COLO668 (cell line): ENCODE measurements at regions not wholly inside any gene's neighbourhood (a gene's known extent, or its start where the extent isn't known, plus 50 kb on each side); places are given as distances from the start of the nearest gene placed in this dataset.

Source experiments
- DNase-seq: peaks from one replicate; lab custom pipeline; 2025; ENCODE audit not compliant: unreplicated experiment; lab: John Stamatoyannopoulos, UW

DNA sequence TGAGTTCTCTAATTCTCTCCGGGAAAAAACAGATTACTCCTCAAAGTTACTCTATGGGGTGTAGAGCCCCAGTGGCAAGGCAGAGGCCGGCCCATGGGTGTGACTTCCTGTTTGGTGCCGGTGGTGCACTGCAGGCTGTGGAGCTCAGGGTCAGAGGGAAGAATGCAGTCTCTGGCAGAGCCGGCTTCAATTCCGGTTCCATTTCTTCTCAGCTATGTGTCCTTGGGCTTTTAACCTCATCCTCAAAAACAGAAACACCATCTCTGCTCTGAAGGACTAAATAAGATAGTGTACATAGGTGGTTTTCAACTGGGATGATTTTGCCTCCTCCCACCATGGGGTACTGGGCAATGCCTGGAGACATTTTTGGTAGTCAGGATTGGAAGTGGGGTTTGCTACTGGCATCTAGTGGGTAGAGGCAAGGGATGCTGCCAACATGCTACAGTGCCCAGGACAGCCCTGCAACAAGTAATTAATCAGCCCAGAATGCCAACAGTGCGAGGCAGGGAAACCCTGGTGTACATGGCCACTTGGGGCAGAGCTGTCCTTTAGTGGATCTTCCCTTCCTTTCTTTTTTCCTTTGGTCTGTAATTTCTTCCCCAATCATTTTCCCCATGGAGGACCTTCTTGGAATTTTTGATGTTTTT is 81.2 kb downstream of the INSIG2 start:
- no peak for DNase-seq

- no peak for DNase-seq
Measured at GRCh38 chr2:118168615-118169014, 80.3 kb downstream of the INSIG2 start.

DNA sequence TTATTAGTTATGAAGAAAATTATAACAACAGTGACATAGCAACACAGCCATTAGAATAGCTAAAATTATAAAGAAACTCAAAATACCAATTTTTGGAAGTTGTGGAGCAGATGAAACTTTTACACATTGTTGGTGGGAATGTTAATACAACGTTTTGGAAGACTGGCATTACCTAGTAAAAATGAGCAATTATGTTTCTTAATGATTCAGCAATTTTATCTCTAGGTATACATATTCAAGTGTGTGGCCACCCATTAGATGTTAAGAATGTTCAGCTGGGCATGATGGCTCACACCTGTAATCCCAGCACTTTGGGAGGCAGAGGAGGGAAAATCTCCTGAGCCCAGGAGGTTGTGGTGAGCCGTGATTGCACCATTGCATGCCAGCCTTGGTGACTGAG is 78.8 kb downstream of the INSIG2 start:
- no peak for DNase-seq

GRCh38 chr2:118166242-118166641 is 78.0 kb downstream of the INSIG2 start:
- no peak for DNase-seq

- no peak for DNase-seq
Measured at GRCh38 chr2:118165595-118165994, 77.3 kb downstream of the INSIG2 start.
